ENCODE measurements at regions not wholly inside any gene's neighbourhood (a gene's known extent, or its start where the extent isn't known, plus 50 kb on each side); places are given as distances from the start of the nearest gene placed in this dataset.

DNA sequence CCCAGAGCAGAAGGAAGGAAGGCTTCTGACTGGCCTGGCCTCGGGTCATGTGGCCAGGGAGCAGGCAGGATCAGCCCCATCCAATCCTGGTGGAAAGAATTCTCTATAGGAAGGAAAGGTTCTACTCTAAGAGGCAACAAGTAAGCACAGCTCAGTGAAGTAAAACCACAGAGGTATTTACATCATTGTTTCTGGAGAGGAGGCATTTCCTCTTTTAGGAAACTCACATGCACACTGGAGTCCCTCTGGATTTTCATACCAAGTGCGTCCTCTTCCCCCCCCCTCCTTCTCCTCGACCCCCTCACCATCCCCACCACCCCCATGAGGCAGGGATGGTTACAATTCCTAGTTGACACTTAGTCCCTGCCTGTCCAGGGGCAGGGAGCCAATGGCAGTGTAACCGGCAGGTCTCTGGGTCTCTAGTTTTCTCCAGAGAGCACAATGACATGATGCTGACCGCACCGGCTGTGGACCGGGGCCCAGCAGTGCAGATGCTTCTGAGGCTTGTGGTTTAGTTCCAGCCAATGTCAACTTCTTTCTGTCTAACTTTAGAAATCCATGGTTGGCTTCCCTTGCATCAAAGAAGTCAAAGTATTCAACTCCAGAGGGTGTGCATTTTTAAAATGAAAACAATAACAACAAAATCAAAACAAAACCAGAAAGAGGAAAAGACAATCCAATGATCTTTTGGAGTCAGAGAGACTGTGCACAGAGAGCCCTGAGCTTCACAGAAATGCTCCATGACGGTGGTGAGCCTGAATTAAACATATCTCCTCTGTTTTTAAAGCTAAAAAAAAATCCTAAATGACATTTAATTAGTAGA lies 230.3 kb upstream of the TLE3 start:
- H3K27me3 ChIP-seq (ENCODE audit: control insufficient read depth, insufficient read depth, low read length) = no peaks in the 10 kb centered on the region
- no peaks in the 10 kb centered on the region for H3K36me3 ChIP-seq (ENCODE audit: control insufficient read depth, insufficient read depth, low read length)
- no peak overlapping the region for H3K4me3 ChIP-seq (ENCODE audit: low read depth, low read length)
- TF ChIP-seq, protein P1, sequence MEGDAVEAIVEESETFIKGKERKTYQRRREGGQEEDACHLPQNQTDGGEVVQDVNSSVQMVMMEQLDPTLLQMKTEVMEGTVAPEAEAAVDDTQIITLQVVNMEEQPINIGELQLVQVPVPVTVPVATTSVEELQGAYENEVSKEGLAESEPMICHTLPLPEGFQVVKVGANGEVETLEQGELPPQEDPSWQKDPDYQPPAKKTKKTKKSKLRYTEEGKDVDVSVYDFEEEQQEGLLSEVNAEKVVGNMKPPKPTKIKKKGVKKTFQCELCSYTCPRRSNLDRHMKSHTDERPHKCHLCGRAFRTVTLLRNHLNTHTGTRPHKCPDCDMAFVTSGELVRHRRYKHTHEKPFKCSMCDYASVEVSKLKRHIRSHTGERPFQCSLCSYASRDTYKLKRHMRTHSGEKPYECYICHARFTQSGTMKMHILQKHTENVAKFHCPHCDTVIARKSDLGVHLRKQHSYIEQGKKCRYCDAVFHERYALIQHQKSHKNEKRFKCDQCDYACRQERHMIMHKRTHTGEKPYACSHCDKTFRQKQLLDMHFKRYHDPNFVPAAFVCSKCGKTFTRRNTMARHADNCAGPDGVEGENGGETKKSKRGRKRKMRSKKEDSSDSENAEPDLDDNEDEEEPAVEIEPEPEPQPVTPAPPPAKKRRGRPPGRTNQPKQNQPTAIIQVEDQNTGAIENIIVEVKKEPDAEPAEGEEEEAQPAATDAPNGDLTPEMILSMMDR (IDR thresholded peaks at IDR 0.05; ENCODE audit: insufficient read depth, low read length, poor library complexity, severe bottlenecking) = no peak
- DNase-seq (ENCODE audit: low read depth) = peak; percentile 38

DNA sequence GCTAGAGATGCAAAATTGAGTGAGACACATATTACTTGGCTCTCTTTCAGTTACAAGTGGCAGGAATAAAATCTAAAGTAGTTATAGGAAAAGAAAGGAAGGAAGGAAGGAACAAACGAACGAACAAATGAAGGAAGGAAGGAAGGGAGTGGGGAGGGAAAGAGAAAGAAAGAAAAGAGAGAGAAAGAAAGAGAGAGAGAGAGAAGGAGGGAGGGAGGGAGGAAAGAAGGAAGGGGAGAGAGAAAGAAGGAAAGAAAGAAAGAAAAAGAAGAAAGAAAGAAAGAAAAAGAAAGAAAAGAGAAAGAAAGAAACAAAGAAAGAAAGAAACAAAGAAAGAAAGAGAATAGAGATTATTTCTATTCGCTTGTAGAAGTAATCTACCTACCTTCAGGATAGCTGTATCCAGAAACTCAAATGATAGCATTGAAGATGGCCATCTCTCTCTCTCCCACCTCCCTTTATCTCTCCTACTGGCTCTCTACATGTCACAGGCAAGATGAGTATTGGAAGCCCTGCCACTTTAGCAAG lies 229.7 kb upstream of the TLE3 start:
- Histone ChIP-seq H3K36me3 (ENCODE audit: control insufficient read depth, insufficient read depth, low read length) (no peaks in the 10 kb centered on the region), H3K4me3 (ENCODE audit: low read depth, low read length) (no peak overlapping the region), H3K27me3 (ENCODE audit: control insufficient read depth, insufficient read depth, low read length) (no peaks in the 10 kb centered on the region)
- TF ChIP-seq, protein P1 (IDR thresholded peaks at IDR 0.05; ENCODE audit: insufficient read depth, low read length, poor library complexity, severe bottlenecking) = no peak
- DNase-seq (ENCODE audit: low read depth) = no peak

DNA sequence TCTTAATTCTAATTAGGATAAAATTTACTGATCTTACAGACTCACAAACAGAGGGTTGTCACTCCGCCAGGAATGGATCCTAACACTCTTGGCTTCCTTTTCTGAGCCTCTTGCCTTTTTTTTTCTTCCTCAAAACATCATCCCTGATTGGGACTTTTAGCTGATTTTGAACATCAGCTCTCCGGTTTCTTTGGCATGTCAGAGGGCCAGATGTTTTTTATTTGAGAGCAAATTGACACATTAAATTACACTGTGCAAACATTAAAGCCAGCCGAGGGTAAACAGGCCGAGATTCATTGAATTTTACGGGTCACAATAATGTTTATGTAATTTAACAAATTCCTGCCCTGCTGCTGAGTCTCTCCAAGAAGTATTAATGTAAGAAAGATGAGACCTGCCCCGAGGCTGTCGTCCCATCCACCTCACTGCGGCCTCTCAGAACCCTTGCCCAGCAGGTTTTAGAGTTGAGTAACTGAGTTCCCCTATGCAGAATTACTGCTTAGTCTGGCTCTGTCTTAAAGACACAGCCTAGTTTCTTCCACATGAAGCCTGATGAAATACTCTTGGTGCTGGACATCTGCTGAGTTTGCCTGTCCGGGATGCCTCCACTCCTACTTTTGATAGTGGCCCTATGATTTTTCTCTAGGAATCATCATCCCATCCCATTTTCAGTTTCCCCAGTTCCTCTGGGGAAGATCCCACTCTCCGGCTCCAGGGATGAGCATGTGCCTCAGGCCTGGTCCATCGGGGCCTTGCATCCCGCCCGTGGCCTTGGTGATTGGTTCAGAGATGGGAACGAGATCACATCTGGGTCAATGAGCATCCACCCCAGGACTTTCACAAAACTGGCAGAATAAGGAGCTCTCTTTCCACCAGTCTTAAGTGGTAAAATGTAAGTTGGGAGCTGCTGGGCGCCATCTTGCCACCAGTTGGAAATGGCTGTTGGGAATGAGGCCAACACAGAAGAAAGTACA lies 226.6 kb upstream of the TLE3 start:
- Histone ChIP-seq H3K27me3 (ENCODE audit: control insufficient read depth, insufficient read depth, low read length) (no peaks in the 10 kb centered on the region), H3K4me3 (ENCODE audit: low read depth, low read length) (no peak overlapping the region), H3K36me3 (ENCODE audit: control insufficient read depth, insufficient read depth, low read length) (no peaks in the 10 kb centered on the region)
- no peak for DNase-seq (ENCODE audit: low read depth)
- TF ChIP-seq, protein P1 (IDR thresholded peaks at IDR 0.05; ENCODE audit: insufficient read depth, low read length, poor library complexity, severe bottlenecking) = no peak

DNA sequence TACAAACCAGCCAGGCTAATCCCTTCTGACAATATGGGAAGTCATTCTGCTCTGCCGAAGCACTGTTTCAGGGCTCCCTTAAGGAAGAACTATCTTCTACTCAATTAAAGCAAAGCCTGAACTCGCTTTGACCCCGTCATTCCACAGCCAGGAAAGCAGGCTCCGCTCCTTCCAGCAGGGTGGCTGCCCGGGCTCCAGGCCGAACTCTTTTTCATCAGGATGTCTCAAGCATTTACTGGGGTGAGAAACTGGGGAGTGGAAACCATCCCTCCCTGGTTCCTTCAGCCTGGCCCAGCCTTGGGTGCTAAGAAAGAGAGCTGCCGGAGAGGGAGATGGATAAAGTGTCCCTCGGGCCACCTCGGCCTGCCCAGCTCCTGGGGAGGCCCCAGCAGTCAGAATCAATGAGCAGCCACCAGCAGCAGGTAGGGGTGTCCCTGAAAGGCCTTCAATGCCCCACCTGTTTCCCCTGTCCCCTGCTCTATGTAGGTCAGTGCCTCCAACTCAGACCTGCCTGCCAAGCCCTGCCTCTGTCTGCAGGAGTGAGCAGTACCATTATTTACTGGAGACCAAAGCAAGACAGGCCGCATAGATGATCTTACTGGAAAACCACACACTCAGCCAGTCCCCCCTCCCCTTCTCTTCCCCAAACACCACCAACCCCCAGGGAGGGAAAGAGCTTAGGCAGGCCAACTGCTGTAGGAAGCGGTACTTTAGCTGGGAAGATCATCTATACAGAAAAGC lies 225.6 kb upstream of the TLE3 start:
- H3K36me3 ChIP-seq (ENCODE audit: control insufficient read depth, insufficient read depth, low read length) = no peaks in the 10 kb centered on the region
- TF ChIP-seq, protein P1 (IDR thresholded peaks at IDR 0.05; ENCODE audit: insufficient read depth, low read length, poor library complexity, severe bottlenecking) = no peak
- DNase-seq (ENCODE audit: low read depth) = no peak
- no peak overlapping the region for H3K4me3 ChIP-seq (ENCODE audit: low read depth, low read length)
- no peaks in the 10 kb centered on the region for H3K27me3 ChIP-seq (ENCODE audit: control insufficient read depth, insufficient read depth, low read length)

DNA sequence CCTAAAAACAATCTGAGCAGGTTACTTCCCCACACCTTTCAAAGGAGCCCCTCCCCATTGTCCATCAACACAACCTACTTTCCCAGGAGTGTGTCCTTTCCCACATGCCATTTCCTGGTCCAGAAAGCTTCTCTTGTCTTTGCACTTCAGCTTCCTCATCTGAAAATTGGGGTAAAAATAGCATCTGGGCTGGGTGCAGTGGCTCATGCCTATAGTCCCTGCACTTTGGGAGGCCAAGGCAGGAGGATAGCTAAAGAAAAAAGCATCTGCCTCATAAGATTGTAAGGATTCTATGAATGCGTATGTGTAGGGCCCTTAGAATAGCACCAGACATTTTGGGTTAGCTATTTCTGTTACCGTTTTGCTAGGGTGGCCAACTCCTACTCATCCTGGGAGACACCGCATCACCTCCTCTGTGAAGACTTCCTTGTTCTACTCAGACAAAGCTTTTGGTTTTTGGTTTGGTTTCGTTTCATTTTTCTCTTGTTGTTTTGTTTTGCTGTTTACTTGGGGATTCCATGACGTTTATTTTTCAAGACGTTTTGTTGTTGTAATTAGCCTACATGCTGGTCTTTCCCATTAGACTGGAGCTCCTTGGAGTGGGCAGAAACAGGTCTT lies 224.4 kb upstream of the TLE3 start:
- Histone ChIP-seq H3K4me3 (ENCODE audit: low read depth, low read length) (no peak overlapping the region), H3K27me3 (ENCODE audit: control insufficient read depth, insufficient read depth, low read length) (no peaks in the 10 kb centered on the region), H3K36me3 (ENCODE audit: control insufficient read depth, insufficient read depth, low read length) (no peaks in the 10 kb centered on the region)
- no peak for DNase-seq (ENCODE audit: low read depth)
- TF ChIP-seq, protein P1 (IDR thresholded peaks at IDR 0.05; ENCODE audit: insufficient read depth, low read length, poor library complexity, severe bottlenecking) = no peak
